GM21367 (cell line): ENCODE measurements at regions not wholly inside any gene's neighbourhood (a gene's known extent, or its start where the extent isn't known, plus 50 kb on each side); places are given as distances from the start of the nearest gene placed in this dataset.

ENCODE experiments used
- ATAC-seq: cut with Tn5 transposase; IDR thresholded peaks from one replicate; pipeline ENCODE4 v1.9.1; 2021; ENCODE audit not compliant: unreplicated experiment

- no peak for ATAC-seq
Measured at GRCh38 chr5:58403822-58404433, 56.0 kb downstream of the PLK2 start.

- ATAC-seq = no peak
Measured at GRCh38 chr5:58401701-58402100, 58.2 kb downstream of the PLK2 start.

GRCh38 chr5:58400737-58401136 is 59.1 kb downstream of the PLK2 start:
- no peak for ATAC-seq

- ATAC-seq = no peak
Measured at GRCh38 chr5:58399951-58400350, 59.9 kb downstream of the PLK2 start.

GRCh38 chr5:58394339-58394738 is 65.5 kb downstream of the PLK2 start:
- no peak for ATAC-seq

- no peak for ATAC-seq
Measured at GRCh38 chr5:58393716-58394115, 66.2 kb downstream of the PLK2 start.

- ATAC-seq = no peak
Measured at GRCh38 chr5:58392496-58392895, 67.4 kb downstream of the PLK2 start.

- no peak for ATAC-seq
Measured at GRCh38 chr5:58383448-58383847, 76.4 kb downstream of the PLK2 start.

GRCh38 chr5:58382131-58382534 is 77.8 kb downstream of the PLK2 start:
- no peak for ATAC-seq

GRCh38 chr5:58381566-58381965 is 78.3 kb downstream of the PLK2 start:
- ATAC-seq = no peak

- ATAC-seq = no peak
Measured at GRCh38 chr5:58380655-58381054, 79.2 kb downstream of the PLK2 start.

GRCh38 chr5:58378613-58379390 is 81.1 kb downstream of the PLK2 start:
- no peak for ATAC-seq

GRCh38 chr5:58370606-58371005 is 89.3 kb downstream of the PLK2 start:
- no peak for ATAC-seq

- ATAC-seq = no peak
Measured at GRCh38 chr5:58369513-58370190, 90.2 kb downstream of the PLK2 start.

- no peak for ATAC-seq
Measured at GRCh38 chr5:58366461-58366860, 93.4 kb downstream of the PLK2 start.

GRCh38 chr5:58365791-58366190 is 94.1 kb downstream of the PLK2 start:
- ATAC-seq = no peak

- no peak for ATAC-seq
Measured at GRCh38 chr5:58363461-58364249, 96.2 kb downstream of the PLK2 start.

GRCh38 chr5:58362135-58362534 is 97.8 kb downstream of the PLK2 start:
- ATAC-seq = no peak

- ATAC-seq = no peak
Measured at GRCh38 chr5:58360794-58361193, 99.1 kb downstream of the PLK2 start.

GRCh38 chr5:58359981-58360380 is 99.9 kb downstream of the PLK2 start:
- ATAC-seq = no peak

- no peak for ATAC-seq
Measured at GRCh38 chr5:58358501-58359178, 101.2 kb downstream of the PLK2 start.
